Aorta (tissue), 5 donors: ENCODE measurements at regions not wholly inside any gene's neighbourhood (a gene's known extent, or its start where the extent isn't known, plus 50 kb on each side); places are given as distances from the start of the nearest gene placed in this dataset.

Experiments
- ATAC-seq: fragments of 200-7000 bp; cut with Tn5 transposase; one replicate; pipeline ENCODE4 v1.9.1; 2022; ENCODE audit warnings: moderate library complexity; ENCODE audit not compliant: low FRiP score
- DNase-seq, 2 donors: peaks; one replicate each; pipeline ENCODE4 v3.0.0-alpha.2; 2020
- H3K27ac ChIP-seq, 2 donors: one replicate each; pipeline ENCODE4 v1.5.1; 2013; ENCODE audit warnings: low read length in 2 of 2, mild to moderate bottlenecking in 2 of 2, moderate library complexity in 2 of 2, control low read depth in 1 of 2, inconsistent platforms in 1 of 2, low read depth in 1 of 2
- H3K27me3 ChIP-seq, 2 donors: one replicate each; pipeline ENCODE4 v1.6.1; 2013; ENCODE audit warnings: control low read depth in 1 of 2, low read length in 1 of 2, mild to moderate bottlenecking in 1 of 2, moderate library complexity in 1 of 2; ENCODE audit not compliant: insufficient read depth in 2 of 2, control insufficient read depth in 1 of 2
- H3K36me3 ChIP-seq, 2 donors: one replicate each; pipeline ENCODE4 v1.6.1; 2013; ENCODE audit warnings: control low read depth in 1 of 2, low read length in 1 of 2, mild to moderate bottlenecking in 1 of 2; ENCODE audit not compliant: insufficient read depth in 2 of 2, control insufficient read depth in 1 of 2
- H3K4me1 ChIP-seq, 2 donors: one replicate each; pipeline ENCODE4 v1.6.1; 2013; ENCODE audit warnings: low read length in 2 of 2, control low read depth in 1 of 2, mild to moderate bottlenecking in 1 of 2, moderate library complexity in 1 of 2; ENCODE audit not compliant: insufficient read depth in 2 of 2, control insufficient read depth in 1 of 2
- H3K4me3 ChIP-seq, 2 donors: one replicate each; pipeline ENCODE4 v1.5.1; 2013; ENCODE audit warnings: low read length in 2 of 2, control low read depth in 1 of 2, mild to moderate bottlenecking in 1 of 2
- H3K9me3 ChIP-seq: one replicate; pipeline ENCODE4 v1.6.1; 2013; ENCODE audit warnings: mild to moderate bottlenecking, low read length; ENCODE audit not compliant: control insufficient read depth
- WGBS, 2 donors: extraction: QIAGEN DNeasy Blood & Tissue Kit; methylation state at CpG; one replicate each; pipeline ENCODE4 v1.1.7; 2013; 5-methylcytosine and 5-hydroxymethylcytosine counted together
- intact Hi-C, 2 donors: fragments of 100-400 bp; cut with DNase I; formaldehyde crosslinking; loops; one replicate each; pipeline versions ENCODE4 v1.14.2 to v1.15.0; 2022
- donor health status: healthy with polysubstance abuse.
- donor health status: Bipolar disorder and iron deficiency.
- donor health status: DM: no; HTN: no; CAD: no.
- donor health status: DM: no; HTN: no; CAD: no.
- donor health status: DM: yes; HTN: yes; CAD: no.

GRCh38 chr7:46537191-46537905, 616.3 kb upstream of the IGFBP3 start:
- ATAC-seq (no peak), DNase-seq (no peak)
- Histone ChIP-seq H3K36me3 (no peaks in the 10 kb centered on the region), H3K9me3 (no peaks in the 10 kb centered on the region), H3K27ac (no peak overlapping the region), H3K4me3 (no peak overlapping the region), H3K4me1 (no peaks in the 10 kb centered on the region), H3K27me3 (no peaks in the 10 kb centered on the region)
- intact Hi-C loops: no loop called here
- WGBS, 2 donors: 46 to 51% methylated on average over 5 of the region's 5 CpGs

- DNase-seq: no peak
- WGBS, 2 donors: 36 to 53% methylated on average over 6 of the region's 6 CpGs
- H3K9me3 ChIP-seq: peaks cover 6% of the 10 kb centered on the region
- no peaks in the 10 kb centered on the region for H3K4me1 ChIP-seq
- H3K27ac ChIP-seq: no peak overlapping the region
- intact Hi-C loops: no loop called here
- H3K4me3 ChIP-seq: no peak overlapping the region
- ATAC-seq: no peak
- no peaks in the 10 kb centered on the region for H3K27me3 ChIP-seq
- H3K36me3 ChIP-seq: no peaks in the 10 kb centered on the region
Measured at GRCh38 chr7:46534664-46535588, 613.9 kb upstream of the IGFBP3 start.

DNA sequence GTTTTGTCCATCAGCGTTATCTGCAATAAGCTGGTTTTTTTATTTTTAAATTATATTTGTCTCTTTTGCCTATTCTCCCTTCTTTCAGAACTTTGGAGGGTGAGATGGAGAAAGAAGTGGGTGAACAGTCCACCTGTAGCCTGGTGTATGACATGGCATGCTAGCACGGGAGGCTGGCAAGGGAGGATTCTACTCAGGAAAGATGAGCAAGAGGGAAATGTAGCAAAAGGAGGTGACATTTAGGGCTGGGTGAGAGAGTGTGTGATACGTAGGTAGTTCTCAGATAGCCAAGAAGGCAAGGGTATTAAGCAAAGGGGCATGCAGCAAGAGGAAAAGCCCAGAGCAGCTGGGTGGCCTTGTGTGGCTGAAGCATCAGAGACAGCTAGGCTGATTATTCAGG, 612.9 kb upstream of the IGFBP3 start:
- intact Hi-C loops: no loop called here
- Histone ChIP-seq H3K4me1 (no peaks in the 10 kb centered on the region), H3K36me3 (no peaks in the 10 kb centered on the region), H3K9me3 (peaks cover 6% of the 10 kb centered on the region), H3K27ac (no peak overlapping the region), H3K4me3 (no peak overlapping the region), H3K27me3 (no peaks in the 10 kb centered on the region)
- ATAC-seq (no peak), DNase-seq (no peak)
- 95 to 96% methylated on average over 3 of the region's 3 CpGs for WGBS, 2 donors

GRCh38 chr7:46532571-46532970, 611.5 kb upstream of the IGFBP3 start:
- Histone ChIP-seq H3K27ac (no peak overlapping the region), H3K36me3 (no peaks in the 10 kb centered on the region), H3K9me3 (peaks cover 6% of the 10 kb centered on the region), H3K4me3 (no peak overlapping the region), H3K4me1 (no peaks in the 10 kb centered on the region), H3K27me3 (no peaks in the 10 kb centered on the region)
- intact Hi-C loops: no loop called here
- no peak for ATAC-seq
- no peak for DNase-seq
- WGBS, 2 donors: 88 to 89% methylated on average over 2 of the region's 2 CpGs

GRCh38 chr7:46530081-46530750, 609.1 kb upstream of the IGFBP3 start:
- 87 to 90% methylated on average over 4 of the region's 4 CpGs for WGBS, 2 donors
- Histone ChIP-seq H3K4me3 (no peak overlapping the region), H3K36me3 (no peaks in the 10 kb centered on the region), H3K9me3 (peaks cover 6% of the 10 kb centered on the region), H3K27me3 (no peaks in the 10 kb centered on the region), H3K4me1 (no peaks in the 10 kb centered on the region), H3K27ac (no peak overlapping the region)
- no peak for ATAC-seq
- DNase-seq: no peak
- intact Hi-C loops: no loop called here

- intact Hi-C loops: no loop called here
Measured at GRCh38 chr7:46527360-46527759, 606.3 kb upstream of the IGFBP3 start.

GRCh38 chr7:46525876-46526275, 604.8 kb upstream of the IGFBP3 start:
- no peak overlapping the region for H3K27ac ChIP-seq
- H3K27me3 ChIP-seq: no peaks in the 10 kb centered on the region
- peaks cover 4% of the 10 kb centered on the region for H3K9me3 ChIP-seq
- intact Hi-C loops: no loop called here
- no peak for ATAC-seq
- H3K4me3 ChIP-seq: no peak overlapping the region
- H3K36me3 ChIP-seq: no peaks in the 10 kb centered on the region
- no peaks in the 10 kb centered on the region for H3K4me1 ChIP-seq
- WGBS, 2 donors: 49 to 50% methylated on average over 5 of the region's 5 CpGs
- no peak for DNase-seq

More at GRCh38 chr7:46527360-46527759, 606.3 kb upstream of the IGFBP3 start:
- ATAC-seq: no peak
- Histone ChIP-seq H3K4me3 (no peak overlapping the region), H3K36me3 (no peaks in the 10 kb centered on the region), H3K27ac (no peak overlapping the region), H3K9me3 (peaks cover 6% of the 10 kb centered on the region), H3K4me1 (no peaks in the 10 kb centered on the region), H3K27me3 (no peaks in the 10 kb centered on the region)
- no peak for DNase-seq

GRCh38 chr7:46524350-46524749, 603.3 kb upstream of the IGFBP3 start:
- no peaks in the 10 kb centered on the region for H3K4me1 ChIP-seq
- H3K9me3 ChIP-seq: no peaks in the 10 kb centered on the region
- no peaks in the 10 kb centered on the region for H3K27me3 ChIP-seq
- no peak overlapping the region for H3K27ac ChIP-seq
- intact Hi-C loops: no loop called here
- no peak overlapping the region for H3K4me3 ChIP-seq
- H3K36me3 ChIP-seq: no peaks in the 10 kb centered on the region
- DNase-seq: no peak
- ATAC-seq: no peak
